B cell (primary cell): ENCODE measurements at regions not wholly inside any gene's neighbourhood (a gene's known extent, or its start where the extent isn't known, plus 50 kb on each side); places are given as distances from the start of the nearest gene placed in this dataset.

Source experiments
- ATAC-seq: fragments of 200-7000 bp; cut with Tn5 transposase; one replicate; pipeline ENCODE4 v1.10.0; 2021; ENCODE audit warnings: low read depth, mild to moderate bottlenecking, moderate number of reproducible peaks, moderate library complexity
- CTCF ChIA-PET: fragments of 350-600 bp; sonication (Branson Sonifier 250); formaldehyde crosslinking; loops from one replicate; lab custom pipeline; 2021; ENCODE audit warnings: antibody characterized with exemption, inconsistent platforms; lab: Charles Lee
- POLR2A ChIA-PET: fragments of 350-600 bp; sonication (Branson Sonifier 250); formaldehyde crosslinking; loops from one replicate; lab custom pipeline; 2021; ENCODE audit warnings: antibody characterized with exemption; lab: Charles Lee
- DNase-seq: peaks from one replicate; pipeline ENCODE4 v3.0.0; 2013
- H2AFZ ChIP-seq: 2 replicates; pipeline ENCODE4 v1.6.1; 2012; ENCODE audit warnings: mild to moderate bottlenecking, low read depth, low read length; ENCODE audit not compliant: insufficient read depth, poor library complexity, severe bottlenecking
- H3K27ac ChIP-seq, 2 donors: 1 replicate in 1 of 2; 2 replicates in 1 of 2; pipeline ENCODE4 v1.5.1; 2012 to 2013; ENCODE audit warnings: low read length in 2 of 2, mild to moderate bottlenecking in 2 of 2, moderate library complexity in 1 of 2
- H3K27me3 ChIP-seq, 4 experiments: fragments of 200-600 bp in 1 of 4; sonication (generic) in 1 of 4; replicated peaks in 1 of 4; 1 replicate in 2 of 4; 2 replicates in 2 of 4; pipeline versions ENCODE4 v1.6.1 to v1.7.0; 2013 to 2016; ENCODE audit warnings: low read length in 3 of 4, mild to moderate bottlenecking in 2 of 4, mixed read lengths in 1 of 4, moderate library complexity in 1 of 4; ENCODE audit not compliant: insufficient read depth in 4 of 4, control insufficient read depth in 3 of 4; ENCODE audit errors: control extremely low read depth in 1 of 4
- H3K36me3 ChIP-seq, 2 experiments: replicated peaks in 1 of 2; 1 replicate in 1 of 2; 2 replicates in 1 of 2; pipeline versions ENCODE4 v1.6.1 to v1.7.1; 2013; ENCODE audit warnings: low read length in 1 of 2; ENCODE audit not compliant: insufficient read depth in 2 of 2, control insufficient read depth in 1 of 2; ENCODE audit errors: control extremely low read depth in 1 of 2, extremely low read depth in 1 of 2
- H3K4me1 ChIP-seq, 2 donors: fragments of 200-600 bp in 1 of 2; sonication (generic) in 1 of 2; 1 replicate in 1 of 2; 2 replicates in 1 of 2; pipeline versions ENCODE4 v1.5.1 to v1.6.1; 2013 to 2017; ENCODE audit warnings: low read length in 2 of 2; ENCODE audit not compliant: control insufficient read depth in 2 of 2, insufficient read depth in 2 of 2
- H3K4me2 ChIP-seq: replicated peaks from 2 replicates; pipeline ENCODE3; 2012; ENCODE audit warnings: mild to moderate bottlenecking, low read depth, low read length; ENCODE audit not compliant: poor library complexity, severe bottlenecking
- H3K4me3 ChIP-seq, 5 experiments: fragments of 200-600 bp in 1 of 5; sonication (generic) in 1 of 5; 1 replicate in 3 of 5; 2 replicates in 2 of 5; pipeline versions ENCODE4 v1.5.1 to v1.7.0; 2011 to 2016; ENCODE audit warnings: low read length in 4 of 5, mild to moderate bottlenecking in 4 of 5, low read depth in 2 of 5, control low read depth in 1 of 5, moderate library complexity in 1 of 5; ENCODE audit not compliant: insufficient read depth in 1 of 5; ENCODE audit errors: control extremely low read depth in 1 of 5, extremely low read depth in 1 of 5
- H3K79me2 ChIP-seq: fragments of 200-600 bp; sonication (generic); one replicate; pipeline ENCODE4 v1.6.0; 2016; ENCODE audit warnings: low read length; ENCODE audit not compliant: control insufficient read depth, insufficient read depth
- H3K9ac ChIP-seq: fragments of 200-600 bp; sonication (generic); 2 replicates; pipeline ENCODE4 v1.6.1; 2017; ENCODE audit warnings: mild to moderate bottlenecking, low read length, moderate library complexity
- H3K9me3 ChIP-seq, 3 donors: one replicate each; pipeline versions ENCODE4 v1.6.1 to v1.7.1; 2013; ENCODE audit warnings: low read length in 2 of 3; ENCODE audit not compliant: control insufficient read depth in 2 of 3, insufficient read depth in 1 of 3; ENCODE audit errors: control extremely low read depth in 1 of 3
- H4K20me1 ChIP-seq: 2 replicates; pipeline ENCODE4 v1.6.0; 2012; ENCODE audit warnings: mild to moderate bottlenecking, low read length; ENCODE audit not compliant: insufficient read depth, control insufficient read depth, poor library complexity, severe bottlenecking
- H3K27ac Mint-ChIP-seq: one replicate; pipeline ENCODE4 v1.8.0; 2021; ENCODE audit warnings: mixed read lengths
- H3K27me3 Mint-ChIP-seq: one replicate; pipeline ENCODE4 v1.8.0; 2021; ENCODE audit warnings: mixed read lengths
- H3K4me1 Mint-ChIP-seq: one replicate; pipeline ENCODE4 v1.8.0; 2021; ENCODE audit warnings: mixed read lengths
- H3K4me3 Mint-ChIP-seq: one replicate; pipeline ENCODE4 v1.8.0; 2021; ENCODE audit warnings: mixed read lengths
- H3K9me3 Mint-ChIP-seq: one replicate; pipeline ENCODE4 v1.8.0; 2022; ENCODE audit warnings: mixed read lengths; ENCODE audit not compliant: insufficient read depth
- CTCF ChIP-seq: fragments of 200-600 bp; IDR thresholded peaks from one replicate; pipeline ENCODE4 v1.8.0; 2022; ENCODE audit warnings: antibody characterized with exemption, mild to moderate bottlenecking
- EZH2 ChIP-seq: IDR thresholded peaks from 2 replicates; pipeline ENCODE4 v1.6.1; 2012; ENCODE audit warnings: borderline replicate concordance, low read depth, mild to moderate bottlenecking, moderate library complexity, low read length; ENCODE audit not compliant: insufficient read depth, poor library complexity, severe bottlenecking
- WGBS: methylation state at CpG from one replicate; pipeline ENCODE4 v1.1.5; 2013; ENCODE audit warnings: missing lambda C conversion rate; ENCODE audit not compliant: insufficient coverage; 5-methylcytosine and 5-hydroxymethylcytosine counted together
- intact Hi-C: fragments of 100-400 bp; cut with micrococcal nuclease; formaldehyde crosslinking; loops from one replicate; pipeline ENCODE4 v1.10.0; 2022

- Histone ChIP-seq H3K9me3 (peaks cover 0 to 7% (median 0%) of the 10 kb centered on the region in 3 donors), H3K9ac (no peak overlapping the region), H2AFZ (no peak overlapping the region), H3K4me1 (peaks cover 8 to 11% of the 10 kb centered on the region in 2 donors), H3K27me3 (peaks cover 0 to 7% (median 1%) of the 10 kb centered on the region in 4 experiments), H3K36me3 (no peaks in the 10 kb centered on the region), H3K4me2 (no peak overlapping the region), H3K79me2 (no peaks in the 10 kb centered on the region), H3K4me3 (no peak overlapping the region), H4K20me1 (no peaks in the 10 kb centered on the region), H3K27ac (no peak overlapping the region)
- TF ChIP-seq EZH2 (no peak), CTCF (no peak)
- DNase-seq (no peak), ATAC-seq (no peak)
- POLR2A ChIA-PET, result no interaction called here
- CTCF ChIA-PET, result no interaction called here
- H3K4me3 Mint-ChIP-seq, result no peak overlapping the region
- no peak overlapping the region for H3K27ac Mint-ChIP-seq
- intact Hi-C loops, result no loop called here
- no peaks in the 10 kb centered on the region for H3K9me3 Mint-ChIP-seq
- H3K4me1 Mint-ChIP-seq, result peaks cover 1% of the 10 kb centered on the region
- H3K27me3 Mint-ChIP-seq, result peaks cover 18% of the 10 kb centered on the region
- 74% methylated on average over 25 of the region's 26 CpGs for WGBS
Measured at GRCh38 chr9:134493461-134494272, 147.9 kb upstream of the COL5A1 start.

- CTCF ChIA-PET, result no interaction called here
- H3K4me3 Mint-ChIP-seq, result no peak overlapping the region
Measured at GRCh38 chr9:134494273-134494815, 147.3 kb upstream of the COL5A1 start.

More at GRCh38 chr9:134494273-134494815, 147.3 kb upstream of the COL5A1 start:
- no peak for ATAC-seq
- H3K9me3 Mint-ChIP-seq, result no peaks in the 10 kb centered on the region
- H3K36me3 ChIP-seq, result no peaks in the 10 kb centered on the region
- intact Hi-C loops, result no loop called here
- peaks cover 0 to 7% (median 0%) of the 10 kb centered on the region in 3 donors for H3K9me3 ChIP-seq
- H3K27ac ChIP-seq, result no peak overlapping the region
- H2AFZ ChIP-seq, result no peak overlapping the region
- H3K4me1 Mint-ChIP-seq, result peaks cover 1% of the 10 kb centered on the region
- peaks cover 8 to 11% of the 10 kb centered on the region in 2 donors for H3K4me1 ChIP-seq
- H3K27ac Mint-ChIP-seq, result no peak overlapping the region
- TF ChIP-seq EZH2 (no peak), CTCF (no peak)
- H3K27me3 Mint-ChIP-seq, result peaks cover 18% of the 10 kb centered on the region
- H3K4me3 ChIP-seq, result no peak overlapping the region
- H3K4me2 ChIP-seq, result no peak overlapping the region
- H4K20me1 ChIP-seq, result no peaks in the 10 kb centered on the region
- WGBS, result 87% methylated on average over 6 of the region's 17 CpGs
- H3K9ac ChIP-seq, result no peak overlapping the region
- POLR2A ChIA-PET, result no interaction called here
- no peaks in the 10 kb centered on the region for H3K79me2 ChIP-seq
- peaks cover 0 to 7% (median 1%) of the 10 kb centered on the region in 4 experiments for H3K27me3 ChIP-seq
- DNase-seq, result no peak
